HG03175 (cell line): ENCODE measurements at regions not wholly inside any gene's neighbourhood (a gene's known extent, or its start where the extent isn't known, plus 50 kb on each side); places are given as distances from the start of the nearest gene placed in this dataset.
"Not testable (repeated sequence)": the region's sequence is repeated elsewhere in the genome, so short reads cannot be mapped to it uniquely, and the experiment has no call there.

Experiments used
- ATAC-seq: cut with Tn5 transposase; IDR thresholded peaks from one replicate; pipeline ENCODE4 v1.9.1; 2021; ENCODE audit warnings: mild to moderate bottlenecking, moderate library complexity; ENCODE audit not compliant: unreplicated experiment

DNA sequence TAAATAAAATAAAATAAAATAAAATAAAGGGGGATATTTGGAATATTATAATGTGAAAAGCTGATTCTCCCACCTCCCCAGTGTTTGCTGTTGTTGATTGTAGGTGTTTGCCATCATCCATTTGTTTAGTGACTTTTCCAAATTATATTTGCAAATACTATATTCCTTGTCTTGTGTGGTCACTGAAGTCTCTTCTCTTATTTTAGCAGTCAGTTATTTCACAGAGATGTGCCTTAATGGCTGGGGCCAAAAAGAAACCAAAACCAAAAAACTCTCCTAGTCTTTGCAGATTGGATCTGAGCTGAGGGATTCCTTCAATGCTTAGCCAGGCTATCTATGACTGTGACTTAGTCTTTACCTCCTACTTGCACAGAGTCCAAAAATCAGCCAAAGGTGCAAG, 70.9 kb upstream of the ZNF169 start:
- ATAC-seq = no peak

DNA sequence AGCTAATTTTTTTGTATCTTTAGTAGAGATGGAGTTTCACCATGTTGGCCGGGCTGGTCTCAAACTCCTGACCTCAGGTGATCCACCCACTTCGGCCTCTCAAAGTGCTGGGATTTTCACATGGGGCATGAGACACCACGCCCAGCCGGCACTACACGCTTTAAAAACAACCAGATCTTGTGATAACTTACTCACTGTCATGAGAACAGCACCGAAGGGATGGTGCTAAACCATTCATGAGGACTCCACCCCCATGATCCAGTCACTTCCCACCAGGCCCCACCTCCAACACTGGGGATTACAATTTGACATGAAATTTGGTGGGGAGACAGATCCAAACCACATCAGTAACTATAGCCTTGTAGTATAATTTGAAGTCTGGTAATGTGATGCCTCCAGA, 67.4 kb upstream of the ZNF169 start:
- not testable (repeated sequence) for ATAC-seq

DNA sequence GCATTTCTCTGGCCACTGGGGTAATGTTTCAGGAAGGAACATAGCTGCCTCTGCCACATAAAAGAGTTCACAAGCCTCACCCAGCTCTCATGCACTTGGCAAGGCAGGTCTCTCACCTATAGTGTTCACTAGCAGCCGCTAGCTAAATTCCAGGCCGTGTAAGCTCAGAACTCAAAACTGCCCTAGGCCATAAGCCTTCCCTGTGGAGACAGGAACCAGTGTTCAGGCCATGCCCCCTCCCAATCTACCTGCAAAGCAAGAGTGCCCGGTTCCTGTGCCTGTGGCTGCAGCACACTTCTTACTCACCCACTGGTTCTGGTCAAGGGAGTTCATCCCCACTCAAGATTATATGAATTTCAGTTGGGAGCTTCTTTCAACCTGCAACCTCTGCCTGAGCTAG, 60.7 kb upstream of the ZNF169 start:
- no peak for ATAC-seq

DNA sequence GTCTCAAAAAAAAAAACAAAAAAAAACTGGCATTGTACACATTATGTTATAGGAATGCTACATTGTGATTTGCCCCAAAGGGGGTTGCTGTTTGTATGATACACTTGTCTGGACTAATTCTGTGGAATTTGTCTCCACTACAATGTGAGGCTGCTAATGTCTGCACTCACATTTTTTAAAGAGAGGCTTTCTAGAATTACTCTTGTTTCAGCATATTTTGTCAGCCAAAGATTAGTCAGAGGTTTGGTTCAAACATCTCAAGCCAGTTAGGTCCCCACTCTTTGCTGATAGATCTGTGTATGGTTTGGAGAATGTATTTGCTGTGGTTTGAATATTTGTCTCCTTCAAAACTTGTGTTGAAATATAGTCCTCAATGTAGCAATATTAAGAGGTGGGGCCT, 59.3 kb upstream of the ZNF169 start:
- no peak for ATAC-seq

DNA sequence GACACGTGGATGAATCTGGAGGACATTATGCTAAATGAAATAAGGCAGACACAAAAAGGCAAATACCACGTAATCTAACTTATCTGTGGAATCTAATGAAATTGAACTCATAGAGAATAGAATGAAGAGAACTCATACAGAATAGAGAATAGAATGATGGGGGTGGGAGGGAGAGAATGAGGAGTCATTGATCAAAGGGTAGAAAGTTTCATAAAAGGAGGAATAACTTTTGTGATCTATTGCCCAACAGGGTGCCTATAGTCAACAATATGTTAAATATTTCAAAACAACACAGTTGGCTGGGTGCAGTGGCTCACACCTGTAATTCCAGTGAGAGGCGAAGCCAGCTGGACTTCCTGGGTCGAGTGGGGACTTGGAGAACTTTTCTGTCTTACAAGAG, 54.9 kb upstream of the ZNF169 start:
- no peak for ATAC-seq

DNA sequence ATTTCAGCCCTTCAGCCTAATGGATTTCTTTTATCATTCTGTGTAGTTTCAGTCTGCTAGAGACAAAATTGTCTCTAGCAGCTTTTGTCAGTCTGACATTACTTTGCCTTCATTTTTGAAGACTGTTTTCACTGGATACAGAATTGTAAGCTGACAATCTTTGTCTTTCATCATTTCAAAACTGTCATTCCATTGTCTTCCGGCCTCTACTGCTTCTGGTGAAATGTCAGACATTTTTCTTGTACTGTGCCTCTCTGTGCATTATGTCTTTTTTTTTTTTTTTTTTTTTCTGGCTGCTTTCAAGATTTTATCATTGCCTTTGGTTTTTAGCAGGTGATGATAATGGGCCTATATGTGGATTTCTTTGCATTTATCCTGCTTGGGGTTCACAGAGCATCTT, 51.3 kb upstream of the ZNF169 start:
- no peak for ATAC-seq
